Smooth muscle cell (in vitro differentiated cells): ENCODE measurements at regions not wholly inside any gene's neighbourhood (a gene's known extent, or its start where the extent isn't known, plus 50 kb on each side); places are given as distances from the start of the nearest gene placed in this dataset.

ENCODE experiments used
- DNase-seq: peaks from one replicate; lab custom pipeline; 2025; ENCODE audit not compliant: unreplicated experiment; lab: John Stamatoyannopoulos, UW
- H2AFZ ChIP-seq: fragments of 200-600 bp; sonication (generic); 2 replicates; pipeline ENCODE4 v1.6.0; 2016; ENCODE audit warnings: antibody characterized with exemption, low read depth, mild to moderate bottlenecking
- H3F3A ChIP-seq: fragments of 200-600 bp; sonication (generic); 2 replicates; pipeline ENCODE4 v1.6.0; 2017; ENCODE audit warnings: antibody characterized with exemption, low read depth
- H3K27ac ChIP-seq: fragments of 200-600 bp; sonication (generic); 2 replicates; pipeline ENCODE4 v1.5.1; 2016; ENCODE audit warnings: low read depth, mild to moderate bottlenecking
- H3K27me3 ChIP-seq: fragments of 200-600 bp; sonication (generic); 2 replicates; pipeline ENCODE4 v1.6.1; 2016; ENCODE audit warnings: low read depth, mild to moderate bottlenecking
- H3K36me3 ChIP-seq: fragments of 200-600 bp; sonication (generic); 2 replicates; pipeline ENCODE4 v1.5.1; 2016; ENCODE audit warnings: low read depth
- H3K4me1 ChIP-seq: fragments of 200-600 bp; sonication (generic); 2 replicates; pipeline ENCODE4 v1.5.1; 2016; ENCODE audit warnings: low read depth
- H3K4me2 ChIP-seq: fragments of 200-600 bp; sonication (generic); 2 replicates; pipeline ENCODE4 v1.6.0; 2016; ENCODE audit warnings: mild to moderate bottlenecking
- H3K4me3 ChIP-seq: fragments of 200-600 bp; sonication (generic); 2 replicates; pipeline ENCODE4 v1.5.1; 2016; ENCODE audit warnings: mild to moderate bottlenecking
- H3K79me2 ChIP-seq: fragments of 200-600 bp; sonication (generic); 2 replicates; pipeline ENCODE4 v1.6.0; 2016; ENCODE audit warnings: low read depth, mild to moderate bottlenecking
- H3K9ac ChIP-seq: fragments of 200-600 bp; sonication (generic); 2 replicates; pipeline ENCODE4 v1.6.0; 2016; ENCODE audit warnings: low read depth
- H3K9me3 ChIP-seq: fragments of 200-600 bp; sonication (generic); replicated peaks from 2 replicates; pipeline ENCODE4 v1.5.1; 2016; ENCODE audit warnings: low read depth
- H4K20me1 ChIP-seq: fragments of 200-600 bp; sonication (generic); 2 replicates; pipeline ENCODE4 v1.6.0; 2016; ENCODE audit warnings: low read depth
- CTCF ChIP-seq: fragments of 200-600 bp; sonication (generic); IDR thresholded peaks from 2 replicates; pipeline ENCODE4 v1.5.1; 2017; ENCODE audit warnings: borderline replicate concordance, mild to moderate bottlenecking, antibody characterized with exemption; ENCODE audit not compliant: insufficient read depth, poor library complexity, severe bottlenecking
- whole genome bisulfite sequencing: methylation state at CpG from one replicate; pipeline ENCODE4 v1.1.7; 2016; ENCODE audit warnings: low lambda C conversion rate; 5-methylcytosine and 5-hydroxymethylcytosine counted together

- no peaks in the 10 kb centered on the region for H3K36me3 ChIP-seq
- H3F3A ChIP-seq = no peaks in the 10 kb centered on the region
- no peak overlapping the region for H3K4me3 ChIP-seq
- no peaks in the 10 kb centered on the region for H3K79me2 ChIP-seq
- H3K9ac ChIP-seq = no peak overlapping the region
- no peak for DNase-seq
- H3K4me2 ChIP-seq = no peak overlapping the region
- no peak overlapping the region for H3K27ac ChIP-seq
- no peak for TF ChIP-seq CTCF
- H3K27me3 ChIP-seq = no peaks in the 10 kb centered on the region
- H2AFZ ChIP-seq = no peak overlapping the region
- no peaks in the 10 kb centered on the region for H3K4me1 ChIP-seq
- no peaks in the 10 kb centered on the region for H4K20me1 ChIP-seq
- H3K9me3 ChIP-seq = peaks cover 3% of the 10 kb centered on the region
Measured at GRCh38 chr7:86002858-86003257, 640.9 kb upstream of the GRM3 start.

GRCh38 chr7:85997515-85997914 lies 646.2 kb upstream of the GRM3 start:
- no peak overlapping the region for H3K9ac ChIP-seq
- no peaks in the 10 kb centered on the region for H3K36me3 ChIP-seq
- H3K4me2 ChIP-seq = no peak overlapping the region
- no peak for DNase-seq
- no peak overlapping the region for H3K27ac ChIP-seq
- no peak overlapping the region for H2AFZ ChIP-seq
- TF ChIP-seq CTCF = no peak
- H3K9me3 ChIP-seq = peaks cover 3% of the 10 kb centered on the region
- H4K20me1 ChIP-seq = no peaks in the 10 kb centered on the region
- H3K27me3 ChIP-seq = no peaks in the 10 kb centered on the region
- H3K4me3 ChIP-seq = no peak overlapping the region
- H3K79me2 ChIP-seq = no peaks in the 10 kb centered on the region
- no peaks in the 10 kb centered on the region for H3K4me1 ChIP-seq
- no peaks in the 10 kb centered on the region for H3F3A ChIP-seq

- no peak overlapping the region for H3K4me2 ChIP-seq
- no peaks in the 10 kb centered on the region for H3K9me3 ChIP-seq
- no peak for DNase-seq
- no peak overlapping the region for H3K27ac ChIP-seq
- H3K4me1 ChIP-seq = no peaks in the 10 kb centered on the region
- no peaks in the 10 kb centered on the region for H3K36me3 ChIP-seq
- H2AFZ ChIP-seq = no peak overlapping the region
- H3K79me2 ChIP-seq = no peaks in the 10 kb centered on the region
- no peak for TF ChIP-seq CTCF
- H4K20me1 ChIP-seq = no peaks in the 10 kb centered on the region
- no peaks in the 10 kb centered on the region for H3K27me3 ChIP-seq
- H3K9ac ChIP-seq = no peak overlapping the region
- WGBS = 87% methylated on average over 3 of the region's 3 CpGs
- no peak overlapping the region for H3K4me3 ChIP-seq
- H3F3A ChIP-seq = no peaks in the 10 kb centered on the region
Measured at GRCh38 chr7:85995101-85995500, 648.6 kb upstream of the GRM3 start.

GRCh38 chr7:85980740-85981139 lies 663.0 kb upstream of the GRM3 start:
- no peak overlapping the region for H3K9ac ChIP-seq
- DNase-seq = no peak
- H4K20me1 ChIP-seq = no peaks in the 10 kb centered on the region
- no peak overlapping the region for H3K4me3 ChIP-seq
- H3K4me1 ChIP-seq = no peaks in the 10 kb centered on the region
- H3F3A ChIP-seq = no peaks in the 10 kb centered on the region
- TF ChIP-seq CTCF = no peak
- H3K79me2 ChIP-seq = no peaks in the 10 kb centered on the region
- no peak overlapping the region for H3K4me2 ChIP-seq
- no peak overlapping the region for H2AFZ ChIP-seq
- no peaks in the 10 kb centered on the region for H3K36me3 ChIP-seq
- no peak overlapping the region for H3K27ac ChIP-seq
- H3K27me3 ChIP-seq = no peaks in the 10 kb centered on the region
- H3K9me3 ChIP-seq = no peaks in the 10 kb centered on the region
- WGBS = 75% methylated on average over 1 of the region's 1 CpG
